UCSD-AML1 (cell line): ENCODE measurements at regions not wholly inside any gene's neighbourhood (a gene's known extent, or its start where the extent isn't known, plus 50 kb on each side); places are given as distances from the start of the nearest gene placed in this dataset.

ENCODE experiments used
- DNase-seq: peaks from one replicate; lab custom pipeline; 2025; ENCODE audit not compliant: unreplicated experiment; lab: John Stamatoyannopoulos, UW

DNA sequence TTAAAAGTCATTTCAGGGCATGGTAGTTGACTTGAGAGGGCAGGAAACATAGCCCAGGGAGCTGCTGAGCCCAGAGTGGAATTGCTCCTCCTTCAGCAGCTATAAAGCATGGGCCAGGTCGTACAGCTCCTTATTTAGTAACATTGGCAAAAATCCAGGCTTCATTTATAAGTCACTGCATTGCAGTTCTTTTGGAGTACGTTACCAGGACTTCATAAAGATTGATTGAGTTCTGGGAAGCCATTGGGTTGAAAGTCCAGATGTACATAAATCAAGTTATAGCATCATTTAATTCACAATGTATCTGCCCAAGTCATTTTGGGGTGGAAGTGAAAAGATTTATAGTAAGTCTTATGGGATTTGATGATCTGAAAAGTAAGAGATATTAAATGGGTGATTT lies 53.0 kb upstream of the ANKEF1 start:
- no peak for DNase-seq

DNA sequence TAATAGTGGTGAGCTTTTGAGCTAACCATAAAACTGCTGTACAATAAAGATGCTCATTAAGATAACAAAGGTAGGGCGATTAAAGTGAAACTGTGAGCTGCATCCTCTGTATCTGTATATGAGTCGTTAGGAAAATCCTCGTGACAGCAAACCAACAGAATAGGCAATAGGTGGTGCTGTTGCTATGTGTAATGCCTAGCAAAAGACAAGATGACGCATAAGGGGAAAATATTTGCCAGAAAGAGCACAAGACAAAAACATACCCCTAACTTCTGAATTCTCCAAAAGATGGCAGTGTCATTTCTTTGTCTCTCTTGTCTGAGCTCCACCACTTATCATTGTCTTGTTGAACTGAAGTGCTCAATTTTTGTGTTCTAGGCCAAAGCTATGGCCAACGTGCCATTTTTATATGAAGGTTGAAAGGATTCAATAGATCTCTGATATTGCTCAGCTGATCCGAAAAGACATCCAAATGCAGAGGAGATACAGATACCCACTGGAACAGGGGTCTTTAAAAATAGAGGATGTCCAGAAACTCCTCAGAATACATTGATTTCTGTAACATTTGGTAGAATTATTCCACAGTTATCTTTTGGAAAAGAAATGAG lies 56.3 kb upstream of the ANKEF1 start:
- no peak for DNase-seq

DNA sequence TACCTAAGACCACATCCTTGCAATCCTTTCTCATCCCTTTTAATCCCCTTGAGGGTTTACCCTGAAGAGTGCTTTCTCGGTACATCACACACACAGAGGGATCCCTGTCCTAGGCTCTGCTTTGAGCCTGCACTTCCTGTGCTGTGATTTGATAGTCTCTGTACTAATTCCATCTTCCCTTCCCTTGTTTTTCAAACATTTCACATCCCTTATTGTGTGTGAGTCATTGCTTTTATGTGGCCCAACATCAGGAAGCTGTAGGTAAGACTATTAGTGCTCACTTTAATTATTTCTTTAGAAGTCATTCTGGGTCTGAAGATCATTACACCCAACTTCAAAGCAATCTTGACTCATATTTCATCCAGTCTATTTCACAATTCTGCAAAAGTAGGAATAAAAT lies 57.2 kb upstream of the ANKEF1 start:
- DNase-seq = no peak

DNA sequence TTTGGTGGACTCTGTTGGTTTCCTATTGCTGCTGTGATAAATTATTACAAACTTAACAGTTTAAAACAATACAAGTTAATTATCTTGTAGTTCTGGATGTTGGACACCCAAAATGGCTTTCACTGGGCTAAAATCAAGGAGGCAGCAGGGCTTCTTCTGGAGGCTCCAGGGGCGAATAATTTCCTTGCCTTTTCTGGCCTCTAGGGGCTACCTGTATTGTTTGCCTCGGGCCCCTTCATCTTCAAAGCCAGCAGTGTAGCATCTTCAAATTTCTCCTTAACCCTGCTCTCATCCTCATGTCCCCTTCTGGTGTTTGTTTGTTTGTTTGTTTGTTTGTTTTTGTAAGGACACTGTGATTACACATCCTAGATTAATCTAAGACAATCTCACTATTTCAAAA lies 60.5 kb upstream of the ANKEF1 start:
- no peak for DNase-seq

DNA sequence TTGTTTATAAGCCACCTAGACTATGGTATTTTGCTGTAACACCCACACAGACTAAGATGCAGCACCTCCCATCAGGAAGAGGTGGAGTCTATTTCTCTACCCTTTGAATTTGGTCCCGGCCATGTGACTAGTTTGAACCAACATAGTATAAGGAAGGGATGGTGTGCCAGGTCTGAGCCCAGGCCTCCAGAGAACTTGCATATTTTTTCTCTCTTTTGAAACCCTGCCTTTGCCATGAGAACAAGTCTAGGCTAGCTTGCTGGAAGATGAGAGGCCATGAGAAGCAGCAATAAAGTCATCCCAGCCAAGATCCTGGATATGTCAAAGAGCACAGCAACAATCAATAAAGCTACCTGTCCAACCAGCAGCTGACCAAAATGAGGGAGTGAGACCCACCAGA lies 63.0 kb upstream of the ANKEF1 start:
- no peak for DNase-seq

DNA sequence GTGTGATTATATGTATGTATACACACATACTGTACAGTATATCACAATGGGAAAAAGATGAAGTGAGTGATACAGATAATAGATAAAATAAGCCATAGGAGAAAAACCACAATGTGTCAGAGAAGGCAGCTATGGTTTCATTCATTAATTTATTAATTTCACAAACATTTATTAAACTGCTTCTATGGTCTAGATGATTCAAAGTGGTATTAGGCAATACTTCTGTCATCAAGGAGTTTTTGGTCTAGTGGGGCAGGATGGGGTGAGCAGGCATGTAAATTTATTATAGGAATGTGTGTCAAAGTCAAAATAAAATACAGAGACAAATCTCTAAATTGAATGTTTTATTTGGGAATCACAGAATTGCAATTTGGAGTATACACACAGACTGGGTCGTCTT lies 65.2 kb upstream of the ANKEF1 start:
- DNase-seq = no peak

DNA sequence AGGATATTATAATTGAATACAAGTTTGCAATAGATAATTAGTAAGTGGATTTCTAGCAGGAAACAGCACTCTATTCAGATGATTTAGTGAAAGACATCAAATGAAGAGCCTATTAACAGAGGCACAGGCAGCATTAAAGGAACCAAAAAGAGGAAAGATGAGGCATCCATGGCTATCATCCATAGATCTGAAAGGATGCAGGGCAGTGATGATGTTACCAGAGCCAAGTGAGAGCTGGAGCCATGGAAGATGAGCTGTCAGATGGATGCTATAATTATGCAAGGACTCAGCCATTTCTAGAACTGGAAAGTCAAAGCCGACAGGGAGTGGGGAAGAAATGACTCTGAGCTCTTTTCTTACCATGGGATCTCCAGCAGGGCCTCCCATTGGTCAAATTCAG lies 66.8 kb upstream of the ANKEF1 start:
- no peak for DNase-seq

DNA sequence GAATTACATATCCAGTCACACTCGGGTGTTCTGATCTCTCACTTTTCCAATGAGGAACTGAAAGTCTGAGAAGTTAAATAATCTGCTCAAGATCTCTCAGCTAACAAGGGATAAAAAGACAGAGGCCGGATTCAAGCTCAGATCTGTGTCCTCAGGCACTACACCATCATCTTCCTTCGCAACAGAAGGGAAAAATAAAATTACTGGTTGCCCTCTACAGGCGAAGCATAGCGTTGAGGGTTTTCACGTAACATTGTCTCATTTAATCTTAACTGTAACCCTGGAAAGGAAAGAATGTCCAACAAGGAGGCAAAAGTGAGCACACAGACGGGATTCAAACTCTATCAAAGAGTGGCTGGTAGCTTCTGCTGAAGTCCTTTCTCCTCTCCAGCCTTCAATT lies 67.8 kb upstream of the ANKEF1 start:
- DNase-seq = no peak

DNA sequence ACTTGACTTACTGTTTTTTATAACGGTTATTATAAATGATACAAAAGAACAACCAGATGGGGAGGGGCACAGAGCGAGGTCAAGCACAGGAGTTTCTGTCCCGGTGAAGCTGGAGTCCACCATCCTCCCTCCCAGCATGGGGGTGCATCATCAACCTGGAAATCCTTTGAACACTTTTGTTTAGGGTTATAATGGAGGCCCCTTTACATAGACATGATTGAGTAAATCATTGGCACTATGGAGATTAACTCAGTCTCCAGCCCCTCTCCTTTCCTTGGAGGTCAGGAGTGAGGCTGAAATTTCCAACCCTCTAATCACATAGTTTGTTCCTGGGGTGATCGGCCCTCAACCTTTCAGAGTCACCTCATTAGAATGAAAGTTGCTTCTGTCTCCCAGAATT lies 71.8 kb upstream of the ANKEF1 start:
- no peak for DNase-seq

DNA sequence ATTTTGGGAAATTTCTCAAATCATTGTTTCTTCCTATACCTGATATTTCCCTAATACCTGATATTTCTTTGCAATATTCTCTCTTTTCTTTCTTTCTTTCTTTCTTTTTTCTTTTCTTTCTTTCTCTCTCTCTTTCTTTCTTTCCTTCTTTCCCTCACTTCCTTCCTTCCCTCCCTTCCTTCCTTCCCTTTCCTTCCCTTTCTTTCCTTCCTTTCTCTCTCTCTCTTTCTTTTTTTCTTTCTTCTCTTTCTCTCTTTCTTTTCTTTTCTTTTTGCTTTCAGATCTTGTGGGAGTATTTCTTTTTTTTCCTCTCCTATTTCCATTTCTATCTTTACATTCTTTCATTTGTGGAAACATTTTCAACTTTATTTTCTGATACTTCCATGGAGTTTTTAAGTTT lies 76.1 kb upstream of the ANKEF1 start:
- no peak for DNase-seq

DNA sequence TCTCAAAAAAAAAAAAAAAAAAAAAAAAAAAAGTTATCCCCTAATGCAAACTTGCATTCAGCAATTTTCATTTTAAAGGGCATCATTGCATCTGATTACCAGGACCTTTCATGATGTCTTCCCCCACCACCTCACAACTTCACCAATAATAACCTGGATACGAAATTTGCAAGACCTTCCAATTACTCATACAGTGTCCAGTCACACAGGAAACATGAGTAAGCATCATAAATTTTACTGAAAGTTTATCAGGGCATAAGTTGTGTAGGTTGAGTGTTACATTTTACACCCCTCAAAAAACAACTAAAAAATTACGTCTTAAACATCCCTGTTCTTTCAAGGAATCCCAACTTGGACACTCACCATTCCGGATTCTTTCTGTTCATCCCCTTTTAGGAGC lies 79.1 kb upstream of the ANKEF1 start:
- no peak for DNase-seq

DNA sequence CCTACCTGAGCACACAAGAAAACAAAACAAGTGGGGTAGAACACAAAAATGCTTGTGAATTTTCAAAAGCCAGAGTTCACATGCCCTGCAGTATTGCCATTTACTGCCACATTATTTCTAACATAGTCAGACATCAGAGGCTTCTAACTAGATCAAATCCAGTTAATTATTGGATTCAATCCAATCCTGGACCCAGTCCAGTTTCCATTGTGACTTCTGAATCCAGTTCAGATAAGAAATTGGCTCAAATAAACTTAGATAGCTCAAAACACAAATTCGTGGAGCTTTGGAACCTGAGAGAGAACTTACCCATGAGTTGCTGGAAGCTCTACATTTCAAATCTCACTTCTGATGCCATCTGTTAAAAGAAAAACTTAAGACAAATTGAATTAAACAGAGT lies 85.2 kb upstream of the ANKEF1 start:
- no peak for DNase-seq

DNA sequence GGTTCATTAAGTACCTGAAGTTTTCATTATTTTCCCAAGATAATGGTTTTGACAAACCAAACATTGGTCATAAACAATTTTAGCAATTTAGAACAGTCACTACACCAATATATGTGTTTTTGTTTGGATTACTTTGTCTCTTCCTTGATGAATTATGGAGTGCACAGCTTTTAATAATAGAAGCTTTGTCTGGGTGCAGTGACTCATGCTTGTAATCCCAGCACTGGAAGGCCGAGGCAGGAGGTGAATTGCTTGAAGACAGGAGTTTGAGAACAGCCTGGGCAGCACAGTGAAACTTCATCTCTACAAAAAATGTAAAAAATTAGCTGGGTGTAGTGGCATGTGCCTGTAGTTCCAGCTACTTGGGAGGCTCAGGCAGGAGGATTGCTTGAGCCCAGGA lies 89.4 kb upstream of the ANKEF1 start:
- no peak for DNase-seq

DNA sequence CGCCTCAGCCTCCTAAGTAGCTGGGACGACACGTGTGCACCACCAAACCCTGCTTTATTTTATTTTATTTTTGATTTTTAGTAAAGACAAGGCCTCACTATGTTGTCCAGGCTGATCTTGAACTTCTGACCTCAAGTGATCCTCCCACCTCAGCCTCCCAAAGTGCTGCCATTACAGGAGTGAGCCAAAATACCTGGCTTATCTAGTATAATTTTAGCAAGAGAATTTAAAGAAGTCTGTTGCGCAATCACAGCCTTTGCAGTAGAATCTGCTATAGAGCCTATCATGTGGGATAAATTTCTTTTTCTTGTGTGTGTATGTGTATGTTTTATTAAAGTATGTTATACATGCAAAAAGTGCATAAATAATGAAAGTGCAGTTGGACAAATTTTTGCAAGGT lies 92.1 kb upstream of the ANKEF1 start:
- no peak for DNase-seq

DNA sequence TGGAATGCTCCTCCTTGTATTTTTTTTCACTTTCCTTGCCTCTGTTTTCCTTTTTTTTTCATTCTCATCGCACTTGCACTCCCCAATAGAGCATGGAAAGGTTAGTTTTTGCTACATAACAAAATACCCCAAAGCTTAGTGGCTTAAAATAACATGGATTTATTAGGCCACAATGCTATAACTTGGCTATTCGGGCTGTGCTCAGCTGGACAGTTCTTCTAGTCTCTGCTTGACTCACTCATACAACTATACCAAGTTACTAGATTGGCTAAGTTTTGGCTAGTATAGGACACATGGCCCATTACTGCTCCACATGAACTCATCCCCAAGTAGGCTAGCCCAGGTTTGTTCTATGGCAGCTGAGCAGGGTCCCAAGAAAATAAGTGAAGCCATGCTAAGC lies 94.5 kb upstream of the ANKEF1 start:
- DNase-seq = no peak

DNA sequence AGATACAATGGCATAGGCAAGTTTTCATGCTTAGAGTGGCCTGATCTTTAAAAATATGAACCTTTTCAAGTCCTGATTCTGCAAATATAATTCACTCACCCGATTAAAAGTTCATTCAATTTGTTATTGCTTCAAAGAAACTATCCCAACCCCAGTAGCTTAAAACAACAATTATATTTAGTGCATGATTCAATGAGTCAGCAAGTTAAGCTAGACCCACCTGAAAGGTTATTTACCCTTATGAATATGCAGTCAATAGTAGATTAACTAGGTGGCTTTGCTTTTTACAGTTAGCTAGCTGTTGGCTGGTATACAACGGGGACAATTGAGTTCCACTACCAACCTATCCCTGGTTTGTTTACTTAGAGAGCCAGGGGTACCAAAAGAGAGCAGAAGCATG lies 95.6 kb upstream of the ANKEF1 start:
- DNase-seq = no peak

DNA sequence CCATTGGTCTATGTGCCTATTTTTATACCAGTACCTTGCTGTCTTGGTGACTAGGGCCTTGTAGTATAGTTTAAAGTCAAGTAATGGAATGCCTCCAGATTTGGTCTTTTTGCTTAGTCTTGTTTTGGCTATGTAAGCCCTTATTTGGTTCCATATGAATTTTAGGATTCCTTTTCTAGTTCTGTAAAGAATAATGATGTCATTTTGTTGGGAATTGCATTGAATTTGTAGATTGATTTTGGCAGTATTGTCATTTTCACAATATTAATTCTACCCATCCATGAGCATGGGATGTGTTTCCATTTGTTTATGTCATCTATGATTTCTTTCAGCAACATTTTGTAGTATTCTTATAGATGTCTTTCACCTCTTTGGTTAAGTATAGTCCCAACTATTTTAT lies 96.4 kb upstream of the PAK5 start:
- no peak for DNase-seq

DNA sequence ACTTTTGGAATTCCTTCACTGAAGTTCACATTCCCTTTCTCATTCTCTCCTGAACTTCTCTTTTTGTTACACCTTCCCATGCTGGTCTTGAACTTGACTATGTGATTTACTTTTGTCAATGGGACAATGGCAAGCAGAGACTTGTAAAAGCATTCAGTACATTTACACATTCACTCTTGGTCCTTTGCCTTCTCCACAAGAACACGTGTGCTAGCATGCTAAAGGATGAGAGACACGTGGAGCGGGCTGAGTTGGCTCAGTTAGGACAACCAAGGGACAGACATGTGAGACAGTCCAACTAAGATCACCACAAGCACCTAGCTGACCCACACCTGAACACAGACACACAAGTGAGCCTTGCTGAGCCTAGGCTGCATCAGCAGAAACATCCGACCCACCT lies 91.3 kb upstream of the PAK5 start:
- no peak for DNase-seq

DNA sequence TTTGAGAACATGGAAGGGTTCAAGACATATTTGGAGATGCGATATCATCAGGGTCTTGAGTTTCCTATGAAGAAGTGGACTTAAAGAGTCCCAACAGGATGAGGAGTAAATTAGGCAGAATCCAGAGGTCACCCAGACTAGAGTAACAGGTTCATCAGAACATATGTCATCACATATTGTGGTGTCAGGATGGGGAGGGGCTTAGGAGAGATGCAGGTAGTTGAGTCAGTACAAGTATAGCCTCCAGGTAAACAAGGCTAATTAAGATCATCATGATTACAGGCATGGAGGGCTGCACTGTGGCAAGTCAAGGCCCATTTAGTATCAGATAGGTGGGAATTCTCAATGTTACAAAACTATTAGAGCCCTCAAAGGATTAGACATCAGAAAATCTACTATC lies 90.1 kb upstream of the PAK5 start:
- no peak for DNase-seq

DNA sequence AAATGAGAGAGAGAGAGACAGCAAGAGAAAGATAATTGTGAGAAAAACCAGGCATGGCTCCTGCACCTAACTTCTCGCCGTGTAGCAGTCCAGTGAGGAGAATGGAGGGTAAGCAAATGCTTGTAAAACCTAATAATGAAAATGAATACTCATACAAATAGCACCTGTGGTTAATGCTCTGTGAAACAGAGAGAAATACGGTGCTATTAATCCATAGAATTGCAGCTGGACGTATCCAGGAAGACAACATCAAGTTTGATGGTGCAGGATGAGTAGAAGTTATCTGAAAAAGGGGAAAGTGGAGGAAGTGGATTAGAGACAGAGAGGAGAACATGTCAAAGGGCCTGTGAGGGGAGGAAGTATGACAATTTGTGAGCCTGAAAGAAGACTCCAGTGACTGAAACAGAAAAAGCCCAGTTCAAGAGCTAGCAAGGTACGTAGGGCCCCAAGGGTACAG lies 89.4 kb upstream of the PAK5 start:
- DNase-seq = no peak

DNA sequence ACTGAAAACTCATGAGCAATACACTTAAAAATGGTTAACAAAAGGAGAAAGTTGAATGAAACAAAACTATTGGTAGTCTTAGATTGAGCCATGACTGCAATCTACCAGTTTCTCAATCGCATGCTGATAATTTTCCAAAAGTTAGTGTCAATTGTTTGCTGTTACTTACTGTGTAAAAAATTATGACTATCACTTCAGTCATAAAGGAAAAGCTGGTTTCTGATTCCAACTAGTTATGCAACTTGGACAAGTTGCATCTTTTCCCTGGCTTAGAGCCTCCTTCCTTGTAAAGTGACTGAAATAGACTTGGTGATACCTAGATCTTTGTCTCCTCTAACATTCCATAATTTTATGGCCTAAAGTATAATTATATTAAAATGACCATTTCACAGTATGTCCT lies 88.3 kb upstream of the PAK5 start:
- DNase-seq = no peak

DNA sequence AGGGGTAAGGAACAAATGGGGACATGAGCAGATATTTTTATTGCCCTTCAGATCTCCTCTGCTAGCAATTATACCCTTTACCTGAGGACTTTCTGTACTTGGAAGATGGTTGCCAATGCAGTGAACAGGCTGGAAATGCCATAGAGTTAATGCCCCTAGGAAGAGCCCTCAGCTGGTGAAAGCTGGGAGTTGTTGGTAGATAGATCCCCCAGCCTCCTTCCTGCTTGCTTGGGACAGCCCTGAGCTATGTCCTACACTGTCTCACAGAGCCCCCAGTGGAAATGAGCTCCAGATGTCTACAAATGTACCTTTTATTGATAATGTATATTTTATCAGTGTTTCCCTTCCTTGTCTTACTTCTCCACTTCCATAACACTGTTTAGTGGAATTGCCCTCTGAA lies 87.6 kb upstream of the PAK5 start:
- no peak for DNase-seq

DNA sequence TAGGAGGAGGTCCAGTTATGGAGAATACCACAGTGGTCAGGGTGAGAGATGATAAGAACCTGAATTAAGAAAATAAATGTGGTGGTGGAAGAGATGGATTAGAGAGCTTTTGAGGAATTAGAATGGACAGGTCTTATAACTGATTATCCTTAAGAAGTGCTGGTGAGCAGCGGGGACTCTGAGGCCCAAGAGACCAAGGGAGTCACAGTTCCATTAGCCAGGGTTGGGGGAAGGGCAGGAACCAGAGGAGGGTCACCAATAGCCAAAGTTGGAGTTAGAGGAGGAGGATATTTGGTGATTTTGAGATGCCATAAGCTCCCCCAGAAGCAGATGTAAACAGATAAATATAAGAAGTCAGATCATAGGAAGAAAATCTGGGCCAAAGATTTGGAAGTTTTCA lies 87.1 kb upstream of the PAK5 start:
- no peak for DNase-seq

DNA sequence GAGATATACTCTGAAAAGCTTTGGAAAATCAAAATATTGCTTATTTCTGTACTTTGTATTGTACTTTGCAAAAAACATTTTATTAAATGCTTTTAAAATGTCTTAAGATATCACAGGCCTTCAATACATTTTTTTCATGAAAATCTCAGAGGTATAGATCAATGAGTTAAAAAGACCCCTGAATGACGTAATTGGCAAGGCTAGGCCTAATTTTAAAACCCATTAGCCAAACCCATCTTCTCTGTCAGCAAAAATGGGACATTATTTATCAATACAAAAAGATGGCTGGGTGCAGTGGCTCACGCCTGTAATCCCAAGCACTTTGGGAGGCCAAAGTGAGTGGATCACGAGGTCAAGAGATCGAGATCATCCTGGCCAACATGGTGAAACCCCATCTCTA lies 84.8 kb upstream of the PAK5 start:
- no peak for DNase-seq
